HG02943 (cell line): ENCODE measurements at regions not wholly inside any gene's neighbourhood (a gene's known extent, or its start where the extent isn't known, plus 50 kb on each side); places are given as distances from the start of the nearest gene placed in this dataset.
"Not testable (repeated sequence)": the region's sequence is repeated elsewhere in the genome, so short reads cannot be mapped to it uniquely, and the experiment has no call there.

Experiments
- ATAC-seq: cut with Tn5 transposase; IDR thresholded peaks from one replicate; pipeline ENCODE4 v1.9.1; 2021; ENCODE audit warnings: mild to moderate bottlenecking, low read depth, moderate library complexity; ENCODE audit not compliant: unreplicated experiment

- no peak for ATAC-seq
Measured at GRCh38 chr1:196160066-196160795, 448.0 kb downstream of the KCNT2 start.

GRCh38 chr1:196155586-196155985 lies 452.7 kb downstream of the KCNT2 start:
- no peak for ATAC-seq

- no peak for ATAC-seq
Measured at GRCh38 chr1:196152975-196153374, 455.3 kb downstream of the KCNT2 start.

DNA sequence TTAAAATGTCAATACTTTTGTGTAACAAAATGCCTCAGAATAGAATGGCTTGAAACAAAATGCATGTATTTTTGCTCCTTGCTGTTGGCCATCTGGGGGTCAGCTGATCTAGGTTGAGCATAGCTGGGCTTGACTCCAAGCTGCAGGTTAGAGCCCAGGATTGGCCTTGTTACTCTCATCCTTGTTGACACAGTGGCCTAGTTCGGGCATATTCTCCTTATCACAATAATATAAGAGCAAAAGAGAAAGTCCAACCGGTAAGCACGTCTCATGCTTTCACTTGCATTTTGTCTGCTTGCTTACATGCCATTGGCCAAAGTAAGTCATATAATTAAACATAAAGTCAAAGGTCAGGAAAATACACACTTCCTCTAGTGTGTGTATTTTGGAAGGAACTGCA lies 456.2 kb downstream of the KCNT2 start:
- ATAC-seq = no peak

GRCh38 chr1:196148367-196148970 lies 459.8 kb downstream of the KCNT2 start:
- ATAC-seq = no peak

- no peak for ATAC-seq
Measured at GRCh38 chr1:196147530-196147929, 460.7 kb downstream of the KCNT2 start.

DNA sequence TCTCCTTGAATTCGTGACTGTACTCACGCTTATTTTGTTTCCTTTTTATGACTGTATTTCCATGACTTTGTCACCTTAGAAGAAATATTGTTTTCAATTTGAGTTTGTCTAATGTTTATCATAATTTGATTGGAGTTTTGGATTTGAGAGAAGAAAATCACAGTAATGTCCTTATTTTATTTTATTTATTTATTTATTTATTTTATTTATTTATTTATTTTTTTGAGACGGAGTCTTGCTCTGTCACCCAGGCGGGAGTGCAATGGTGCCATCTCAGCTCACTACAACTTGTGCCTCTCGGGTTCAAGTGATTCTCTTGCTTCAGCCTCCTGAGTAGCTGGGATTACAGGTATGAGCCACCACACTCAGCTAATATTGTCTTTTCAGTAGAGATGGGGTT lies 463.1 kb downstream of the KCNT2 start:
- ATAC-seq = not testable (repeated sequence)

DNA sequence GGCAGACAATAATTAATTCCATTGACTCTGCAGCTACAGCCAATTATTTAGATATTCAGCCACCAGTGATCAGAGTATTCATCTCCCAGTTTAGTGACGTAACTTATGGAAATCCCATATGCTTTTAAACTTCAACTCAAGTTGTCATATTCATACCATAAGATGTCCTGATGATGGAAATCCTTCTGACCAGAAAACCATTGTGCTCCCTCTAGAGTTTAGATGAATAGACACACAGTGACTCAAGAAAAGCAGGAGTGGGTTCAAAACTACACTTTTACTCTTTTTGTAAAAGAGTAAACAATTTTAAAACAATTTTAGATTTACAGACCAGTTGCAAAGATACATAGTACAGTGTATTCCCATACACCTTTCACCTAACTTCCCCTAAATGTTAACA lies 463.7 kb downstream of the KCNT2 start:
- no peak for ATAC-seq

GRCh38 chr1:196143602-196144342 lies 464.5 kb downstream of the KCNT2 start:
- ATAC-seq = no peak

DNA sequence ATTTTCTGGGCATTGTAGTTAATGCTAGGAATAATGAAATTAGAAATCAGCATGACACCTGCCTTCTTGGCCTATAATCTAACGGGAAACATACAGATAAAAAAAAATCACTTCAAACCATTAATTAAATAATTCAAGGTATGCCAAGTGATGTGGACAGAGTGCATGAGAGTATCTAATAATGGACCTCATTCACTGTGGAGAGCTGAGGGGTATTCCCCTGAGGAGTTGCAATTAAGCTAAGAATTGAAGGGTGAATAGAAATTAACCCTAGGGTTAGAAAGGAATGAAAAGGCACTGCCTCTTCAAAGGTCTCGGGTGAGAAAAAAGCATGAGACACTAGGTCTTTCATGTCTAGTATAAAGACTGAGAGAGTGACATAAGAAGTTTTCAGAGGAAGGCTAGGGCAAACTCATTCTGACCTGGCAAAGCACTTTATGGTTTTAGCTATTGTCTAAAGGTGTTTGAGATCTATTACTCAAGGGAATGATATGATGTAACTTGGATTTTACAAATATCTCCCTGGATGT lies 466.1 kb downstream of the KCNT2 start:
- ATAC-seq = no peak

DNA sequence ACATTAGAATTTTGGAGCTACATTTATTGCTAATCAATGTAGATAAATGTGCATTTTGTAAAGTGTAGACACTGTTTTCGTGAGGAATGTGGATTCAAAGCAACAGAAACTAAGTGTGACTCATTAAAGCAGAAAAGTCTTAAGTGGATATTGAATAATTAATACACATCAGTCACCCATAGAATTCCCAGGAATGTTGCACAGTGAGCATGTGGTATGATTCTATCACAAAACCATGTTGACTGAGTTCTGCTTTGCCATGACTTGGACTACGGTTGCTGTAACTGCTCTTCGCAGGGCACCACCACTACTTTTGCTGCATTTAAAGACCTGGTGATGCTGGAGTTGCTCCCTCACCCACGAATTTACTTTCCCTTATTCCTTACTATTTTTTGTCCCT lies 471.8 kb downstream of the KCNT2 start:
- no peak for ATAC-seq

GRCh38 chr1:196131691-196132090 lies 476.5 kb downstream of the KCNT2 start:
- no peak for ATAC-seq

- ATAC-seq = no peak
Measured at GRCh38 chr1:196128835-196129234, 479.4 kb downstream of the KCNT2 start.

GRCh38 chr1:196121181-196121580 lies 487.1 kb downstream of the KCNT2 start:
- no peak for ATAC-seq

- ATAC-seq = no peak
Measured at GRCh38 chr1:196115646-196116045, 492.6 kb downstream of the KCNT2 start.

DNA sequence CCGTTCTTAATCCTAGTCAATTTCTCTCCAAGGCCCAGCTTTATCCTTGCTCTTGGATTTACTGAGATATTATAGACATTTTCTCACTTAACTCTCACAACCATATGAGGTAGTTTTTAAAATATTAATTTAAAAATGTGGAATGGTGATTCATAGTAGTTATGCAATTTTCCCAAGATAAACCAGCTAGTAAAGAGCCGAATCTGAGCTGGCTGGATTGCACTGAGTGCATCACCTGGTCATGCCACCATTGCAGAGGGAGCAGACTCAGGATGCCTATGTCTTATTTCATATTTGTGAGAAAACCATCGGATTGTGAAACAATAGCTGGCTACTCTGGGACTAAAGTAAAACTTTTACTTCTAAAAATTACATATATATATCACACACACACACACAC lies 494.0 kb downstream of the KCNT2 start:
- ATAC-seq = no peak

DNA sequence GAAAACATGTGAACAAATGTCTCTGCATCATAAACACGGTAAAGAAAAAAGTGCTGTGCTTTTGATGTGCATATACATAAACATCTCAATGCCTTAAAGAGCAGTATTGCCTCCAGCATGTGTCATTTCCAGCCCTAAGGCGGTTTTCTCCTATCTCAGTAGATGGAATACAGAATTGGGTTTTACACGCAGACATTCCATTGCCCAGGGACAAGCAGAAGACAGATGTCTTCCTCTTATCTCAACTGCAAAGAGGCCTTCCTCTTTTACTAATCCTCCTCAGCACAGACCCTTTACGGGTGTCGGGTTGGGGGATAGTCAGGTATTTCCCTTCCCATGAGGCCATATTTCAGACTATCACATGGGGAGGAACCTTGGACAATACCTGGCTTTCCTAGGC lies 499.2 kb downstream of the KCNT2 start:
- not testable (repeated sequence) for ATAC-seq

- ATAC-seq = no peak
Measured at GRCh38 chr1:196105901-196106300, 502.3 kb downstream of the KCNT2 start.

DNA sequence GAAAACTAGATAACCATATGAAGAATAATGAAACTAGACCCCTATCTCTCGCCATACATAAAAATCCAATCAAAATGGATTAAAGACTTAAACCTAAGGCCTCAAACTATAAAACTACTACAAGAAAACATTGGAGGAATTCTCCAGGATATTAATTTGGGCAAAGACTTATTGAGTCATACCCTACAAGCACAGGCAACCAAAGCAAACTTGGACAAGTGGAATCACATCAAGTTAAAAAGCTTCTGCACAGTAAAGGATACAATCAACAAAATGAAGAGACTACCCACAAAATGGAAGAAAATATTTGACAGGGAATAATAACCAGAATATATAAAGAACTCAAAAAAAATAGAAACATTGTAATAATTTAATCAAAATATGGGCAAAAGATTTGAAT lies 505.4 kb downstream of the KCNT2 start:
- no peak for ATAC-seq

DNA sequence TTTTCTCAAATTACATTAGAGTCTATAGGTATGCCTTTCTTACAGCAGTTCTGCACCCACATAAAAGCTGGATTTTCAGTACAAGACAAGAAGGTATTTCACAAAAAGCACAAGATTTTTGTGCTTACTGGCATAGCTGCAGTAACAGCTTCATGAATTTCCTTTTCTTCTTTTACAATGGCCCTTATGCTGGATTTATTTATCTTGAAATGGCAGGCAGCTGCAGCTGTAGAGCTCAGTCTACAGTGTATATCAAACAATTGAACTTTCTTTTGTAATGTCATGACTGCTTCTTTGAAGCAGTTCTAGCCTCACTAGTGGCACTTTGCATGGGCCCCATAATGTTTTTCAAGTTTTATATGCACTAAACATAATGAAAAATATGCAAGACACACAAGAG lies 510.2 kb downstream of the KCNT2 start:
- ATAC-seq = no peak

DNA sequence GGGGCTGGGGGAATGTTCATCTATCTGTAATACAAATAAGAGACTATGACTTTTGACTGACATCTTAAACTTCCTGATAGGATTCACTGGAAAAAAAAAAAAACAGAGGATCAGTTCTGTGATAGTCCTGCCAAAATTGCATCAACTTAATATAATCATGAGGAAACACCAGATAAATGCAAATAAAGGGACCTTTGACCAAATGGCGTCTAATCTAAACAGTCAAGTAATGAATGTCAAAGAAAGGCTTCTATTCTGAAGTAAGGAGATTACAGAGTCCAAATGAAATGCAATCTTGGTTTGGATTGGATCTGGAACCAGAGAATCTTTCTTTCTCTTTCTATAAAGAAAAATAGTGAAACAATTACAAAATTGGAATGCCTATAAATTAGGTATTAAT lies 513.4 kb downstream of the KCNT2 start:
- ATAC-seq = no peak
